Fibroblast of lung (primary cell): ENCODE measurements at regions not wholly inside any gene's neighbourhood (a gene's known extent, or its start where the extent isn't known, plus 50 kb on each side); places are given as distances from the start of the nearest gene placed in this dataset.

Experiments
- DNase-seq, 2 donors: peaks; one replicate each; pipeline versions ENCODE4 v3.0.0 to v3.0.0-alpha.2; 2010; ENCODE audit warnings: low read depth in 2 of 2
- H2AFZ ChIP-seq: 2 replicates; pipeline ENCODE4 v1.5.1; 2012; ENCODE audit warnings: low read length, control low read depth, inconsistent platforms
- H3K27ac ChIP-seq: 2 replicates; pipeline ENCODE4 v1.5.1; 2011; ENCODE audit warnings: low read length, control low read depth; ENCODE audit not compliant: insufficient read depth
- H3K27me3 ChIP-seq: 2 replicates; pipeline ENCODE4 v1.5.1; 2011; ENCODE audit warnings: mild to moderate bottlenecking, low read length; ENCODE audit not compliant: control insufficient read depth, insufficient read depth
- H3K36me3 ChIP-seq: 2 replicates; pipeline ENCODE4 v1.5.1; 2011; ENCODE audit warnings: low read length; ENCODE audit not compliant: control insufficient read depth, insufficient read depth
- H3K4me1 ChIP-seq: 2 replicates; pipeline ENCODE4 v1.5.1; 2011; ENCODE audit warnings: low read length; ENCODE audit not compliant: control insufficient read depth, insufficient read depth; ENCODE audit errors: extremely low read depth
- H3K4me2 ChIP-seq: 2 replicates; pipeline ENCODE4 v1.5.1; 2011; ENCODE audit warnings: low read length, control low read depth; ENCODE audit not compliant: insufficient read depth; ENCODE audit errors: extremely low read depth
- H3K4me3 ChIP-seq, 4 experiments: fragments of 200-600 bp in 1 of 4; sonication (generic) in 1 of 4; replicated peaks in 1 of 4; 2 replicates each; pipeline ENCODE4 v1.5.1; 2011 to 2016; ENCODE audit warnings: low read length in 4 of 4, low read depth in 3 of 4, mild to moderate bottlenecking in 3 of 4, control low read depth in 2 of 4, inconsistent platforms in 1 of 4, mixed read lengths in 1 of 4; ENCODE audit not compliant: insufficient read depth in 1 of 4; ENCODE audit errors: control extremely low read depth in 1 of 4
- H3K79me2 ChIP-seq: 2 replicates; pipeline ENCODE4 v1.5.1; 2012; ENCODE audit warnings: mild to moderate bottlenecking, low read length, inconsistent platforms; ENCODE audit not compliant: control insufficient read depth, insufficient read depth
- H3K9ac ChIP-seq: 2 replicates; pipeline ENCODE4 v1.5.1; 2011; ENCODE audit warnings: mild to moderate bottlenecking, low read length, control low read depth; ENCODE audit not compliant: insufficient read depth
- H3K9me3 ChIP-seq: 2 replicates; pipeline ENCODE4 v1.5.1; 2012; ENCODE audit warnings: low read depth, low read length; ENCODE audit not compliant: control insufficient read depth, insufficient read depth
- H4K20me1 ChIP-seq: 2 replicates; pipeline ENCODE4 v1.5.1; 2011; ENCODE audit warnings: low read length; ENCODE audit not compliant: control insufficient read depth, insufficient read depth; ENCODE audit errors: extremely low read depth
- EZH2 ChIP-seq: IDR thresholded peaks from 2 replicates; pipeline ENCODE4 v1.5.1; 2012; ENCODE audit warnings: low read length, control low read depth, mild to moderate bottlenecking; ENCODE audit errors: missing control alignments
- TF ChIP-seq, protein P1 (sequence below), 2 donors: IDR thresholded peaks in 1 of 2; conservative IDR thresholded peaks in 1 of 2; 1 replicate in 1 of 2; 2 replicates in 1 of 2; pipeline ENCODE4 v1.5.1; 2011 to 2012; ENCODE audit warnings: low read length in 2 of 2, control low read depth in 1 of 2, inconsistent platforms in 1 of 2, low read depth in 1 of 2, mild to moderate bottlenecking in 1 of 2

DNA sequence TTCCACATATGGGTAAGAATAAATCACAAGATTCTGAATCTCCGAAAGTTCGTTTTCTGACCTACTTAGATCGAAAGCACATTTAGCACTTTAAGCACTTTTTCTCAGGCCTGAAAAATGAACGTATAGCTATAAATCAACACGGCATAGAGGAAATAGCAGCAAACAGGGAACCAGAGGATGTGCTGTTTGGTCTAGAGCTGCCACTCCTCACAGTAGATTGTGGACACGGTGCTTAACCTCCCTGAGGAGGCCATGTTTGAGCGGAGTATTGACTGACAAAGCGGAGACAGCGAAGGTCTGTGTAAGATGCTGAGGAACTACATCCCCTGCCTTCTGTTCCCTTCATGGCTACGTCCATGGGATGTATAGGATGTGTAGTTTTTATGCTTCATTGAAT is 452.8 kb upstream of the NCAM2 start:
- Histone ChIP-seq H3K27me3 (no peaks in the 10 kb centered on the region), H3K27ac (no peak overlapping the region), H2AFZ (no peak overlapping the region), H3K9me3 (no peaks in the 10 kb centered on the region), H3K36me3 (no peaks in the 10 kb centered on the region), H3K4me3 (no peak overlapping the region), H3K4me1 (no peaks in the 10 kb centered on the region), H3K79me2 (no peaks in the 10 kb centered on the region), H3K9ac (no peak overlapping the region), H4K20me1 (no peaks in the 10 kb centered on the region), H3K4me2 (no peak overlapping the region)
- no peak for DNase-seq
- TF ChIP-seq, protein P1, sequence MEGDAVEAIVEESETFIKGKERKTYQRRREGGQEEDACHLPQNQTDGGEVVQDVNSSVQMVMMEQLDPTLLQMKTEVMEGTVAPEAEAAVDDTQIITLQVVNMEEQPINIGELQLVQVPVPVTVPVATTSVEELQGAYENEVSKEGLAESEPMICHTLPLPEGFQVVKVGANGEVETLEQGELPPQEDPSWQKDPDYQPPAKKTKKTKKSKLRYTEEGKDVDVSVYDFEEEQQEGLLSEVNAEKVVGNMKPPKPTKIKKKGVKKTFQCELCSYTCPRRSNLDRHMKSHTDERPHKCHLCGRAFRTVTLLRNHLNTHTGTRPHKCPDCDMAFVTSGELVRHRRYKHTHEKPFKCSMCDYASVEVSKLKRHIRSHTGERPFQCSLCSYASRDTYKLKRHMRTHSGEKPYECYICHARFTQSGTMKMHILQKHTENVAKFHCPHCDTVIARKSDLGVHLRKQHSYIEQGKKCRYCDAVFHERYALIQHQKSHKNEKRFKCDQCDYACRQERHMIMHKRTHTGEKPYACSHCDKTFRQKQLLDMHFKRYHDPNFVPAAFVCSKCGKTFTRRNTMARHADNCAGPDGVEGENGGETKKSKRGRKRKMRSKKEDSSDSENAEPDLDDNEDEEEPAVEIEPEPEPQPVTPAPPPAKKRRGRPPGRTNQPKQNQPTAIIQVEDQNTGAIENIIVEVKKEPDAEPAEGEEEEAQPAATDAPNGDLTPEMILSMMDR (conservative IDR thresholded peaks at IDR 0.05 in 1 of 2, IDR thresholded peaks at IDR 0.05 in 1 of 2; ENCODE audit: low read depth in 1 of 2, low read length in 2 of 2), result no peak
- TF ChIP-seq EZH2, result no peak

- Histone ChIP-seq H3K9ac (no peak overlapping the region), H3K79me2 (no peaks in the 10 kb centered on the region), H4K20me1 (no peaks in the 10 kb centered on the region), H3K4me3 (no peak overlapping the region), H3K4me2 (no peak overlapping the region), H3K36me3 (no peaks in the 10 kb centered on the region), H2AFZ (no peak overlapping the region), H3K9me3 (no peaks in the 10 kb centered on the region), H3K27ac (no peak overlapping the region), H3K27me3 (no peaks in the 10 kb centered on the region), H3K4me1 (no peaks in the 10 kb centered on the region)
- TF ChIP-seq EZH2, result no peak
- TF ChIP-seq, protein P1 (conservative IDR thresholded peaks at IDR 0.05 in 1 of 2, IDR thresholded peaks at IDR 0.05 in 1 of 2; ENCODE audit: low read depth in 1 of 2, low read length in 2 of 2), result no peak
- DNase-seq, result no peak
These were observed 446.3 kb upstream of the NCAM2 start for GRCh38 chr21:20551939-20552338.

GRCh38 chr21:20554785-20555184 is 443.4 kb upstream of the NCAM2 start:
- no peak overlapping the region for H3K27ac ChIP-seq
- H3K36me3 ChIP-seq, result no peaks in the 10 kb centered on the region
- no peaks in the 10 kb centered on the region for H3K4me1 ChIP-seq
- H4K20me1 ChIP-seq, result no peaks in the 10 kb centered on the region
- no peaks in the 10 kb centered on the region for H3K27me3 ChIP-seq
- no peak for DNase-seq
- H3K4me3 ChIP-seq, result no peak overlapping the region
- no peak for TF ChIP-seq EZH2
- TF ChIP-seq, protein P1 (conservative IDR thresholded peaks at IDR 0.05 in 1 of 2, IDR thresholded peaks at IDR 0.05 in 1 of 2; ENCODE audit: low read depth in 1 of 2, low read length in 2 of 2), result no peak
- no peaks in the 10 kb centered on the region for H3K79me2 ChIP-seq
- no peak overlapping the region for H2AFZ ChIP-seq
- H3K9ac ChIP-seq, result no peak overlapping the region
- no peaks in the 10 kb centered on the region for H3K9me3 ChIP-seq
- no peak overlapping the region for H3K4me2 ChIP-seq
